ENCODE measurements at regions not wholly inside any gene's neighbourhood (a gene's known extent, or its start where the extent isn't known, plus 50 kb on each side); places are given as distances from the start of the nearest gene placed in this dataset.

GRCh38 chr2:129468879-129469278, 510.6 kb upstream of the RAB6C start:
- H3K27ac ChIP-seq: no peak overlapping the region
- intact Hi-C loops (cut with DNase I): no loop called here
- H3K4me3 ChIP-seq: no peak overlapping the region
- H3K27me3 ChIP-seq: no peaks in the 10 kb centered on the region
- ATAC-seq (no peak), DNase-seq (no peak)
- H3K36me3 ChIP-seq: no peaks in the 10 kb centered on the region
- H3K4me1 ChIP-seq: no peaks in the 10 kb centered on the region
- no peak for TF ChIP-seq CTCF (IDR thresholded peaks at IDR 0.05)
- H3K9me3 ChIP-seq: no peaks in the 10 kb centered on the region

DNA sequence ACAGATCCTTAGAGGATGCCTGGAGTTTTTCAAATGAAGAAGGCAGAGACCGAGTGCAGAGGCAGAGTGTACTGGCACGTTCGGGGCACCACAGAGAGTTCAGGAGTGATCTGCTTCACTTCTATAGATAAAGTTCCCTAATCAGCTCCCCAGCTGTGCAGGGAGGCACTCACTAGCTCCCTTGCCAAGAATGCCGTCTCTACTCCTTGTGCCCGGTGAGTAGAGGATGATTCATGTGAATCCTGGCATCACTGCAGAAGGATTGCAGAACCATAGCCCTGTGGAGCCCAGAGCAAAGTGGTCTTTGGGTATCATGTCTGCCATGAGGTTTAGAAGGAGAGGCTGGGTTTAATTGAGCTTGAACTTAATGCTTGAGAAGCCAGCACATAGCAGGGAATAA, 510.1 kb upstream of the RAB6C start:
- no peaks in the 10 kb centered on the region for H3K4me1 ChIP-seq
- H3K27ac ChIP-seq: no peak overlapping the region
- intact Hi-C loops (cut with DNase I): no loop called here
- H3K36me3 ChIP-seq: no peaks in the 10 kb centered on the region
- no peaks in the 10 kb centered on the region for H3K27me3 ChIP-seq
- no peak overlapping the region for H3K4me3 ChIP-seq
- DNase-seq (no peak), ATAC-seq (no peak)
- H3K9me3 ChIP-seq: no peaks in the 10 kb centered on the region
- no peak for TF ChIP-seq CTCF (IDR thresholded peaks at IDR 0.05)

- Histone ChIP-seq H3K4me1 (no peaks in the 10 kb centered on the region), H3K27me3 (no peaks in the 10 kb centered on the region), H3K27ac (no peak overlapping the region), H3K4me3 (no peak overlapping the region), H3K36me3 (no peaks in the 10 kb centered on the region), H3K9me3 (no peaks in the 10 kb centered on the region)
- DNase-seq: no peak
- no peak for ATAC-seq
- intact Hi-C loops (cut with DNase I): no loop called here
- TF ChIP-seq CTCF (IDR thresholded peaks at IDR 0.05): no peak
These were observed 509.6 kb upstream of the RAB6C start for GRCh38 chr2:129469871-129470270.

DNA sequence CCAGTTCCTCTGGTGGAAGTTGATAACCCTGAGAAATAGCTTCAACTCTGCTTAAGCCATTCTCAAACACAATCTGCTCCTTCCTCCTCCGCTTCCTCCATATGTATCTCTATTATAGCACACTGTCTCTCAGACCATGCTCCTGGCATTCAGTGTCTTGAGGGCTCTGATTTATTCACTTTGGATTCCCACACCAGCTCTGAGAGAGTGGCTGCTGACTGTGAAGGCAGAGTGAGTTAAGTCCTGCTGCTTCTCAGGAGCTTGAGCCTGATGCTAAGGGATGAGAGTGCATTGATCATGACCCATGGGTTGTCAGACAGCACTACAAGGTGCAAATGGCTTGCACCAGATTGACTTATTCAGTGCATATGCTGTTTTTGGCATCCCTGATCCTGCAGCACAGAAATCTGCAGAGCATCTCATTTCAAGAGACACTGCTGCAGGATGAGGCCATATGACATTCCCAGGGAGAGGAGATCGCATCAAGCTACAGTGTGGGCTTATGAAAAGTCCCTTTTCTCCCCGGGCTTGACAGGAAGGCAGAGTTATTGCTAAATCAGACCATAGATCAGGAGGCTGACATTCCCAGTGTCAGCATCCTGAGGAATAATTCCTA, 500.5 kb upstream of the RAB6C start:
- H3K4me3 ChIP-seq: no peak overlapping the region
- ATAC-seq (no peak), DNase-seq (no peak)
- no peak overlapping the region for H3K27ac ChIP-seq
- H3K27me3 ChIP-seq: no peaks in the 10 kb centered on the region
- no peaks in the 10 kb centered on the region for H3K4me1 ChIP-seq
- no peaks in the 10 kb centered on the region for H3K36me3 ChIP-seq
- intact Hi-C loops (cut with DNase I): no loop called here
- no peak for TF ChIP-seq CTCF (IDR thresholded peaks at IDR 0.05)
- H3K9me3 ChIP-seq: no peaks in the 10 kb centered on the region

- Histone ChIP-seq H3K4me3 (no peak overlapping the region), H3K9me3 (no peaks in the 10 kb centered on the region), H3K4me1 (no peaks in the 10 kb centered on the region), H3K27me3 (no peaks in the 10 kb centered on the region), H3K36me3 (no peaks in the 10 kb centered on the region), H3K27ac (no peak overlapping the region)
- DNase-seq (no peak), ATAC-seq (no peak)
- no peak for TF ChIP-seq CTCF (IDR thresholded peaks at IDR 0.05)
- intact Hi-C loops (cut with DNase I): no loop called here
These were observed 499.6 kb upstream of the RAB6C start for GRCh38 chr2:129479892-129480291.

DNA sequence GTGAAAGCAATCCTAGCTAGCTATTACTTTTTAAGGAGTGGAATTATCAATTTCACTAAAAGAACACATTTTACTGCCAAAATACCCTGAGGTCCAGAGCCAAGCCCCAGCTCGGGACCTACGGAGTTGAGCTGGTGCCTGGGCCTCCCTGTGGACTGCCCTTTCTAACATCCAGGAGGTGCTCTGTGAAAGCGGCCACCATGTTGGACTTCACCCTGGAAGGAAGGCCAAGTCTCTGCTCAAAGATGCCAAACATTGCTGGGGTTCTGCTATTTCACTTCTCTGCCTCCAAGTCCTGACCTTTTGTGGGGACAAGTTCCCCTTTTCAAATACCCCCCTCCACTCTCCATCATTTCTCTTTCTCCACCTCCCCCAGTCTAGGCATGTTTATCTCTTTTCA, 498.7 kb upstream of the RAB6C start:
- Histone ChIP-seq H3K36me3 (no peaks in the 10 kb centered on the region), H3K4me1 (no peaks in the 10 kb centered on the region), H3K27me3 (no peaks in the 10 kb centered on the region), H3K27ac (no peak overlapping the region), H3K9me3 (no peaks in the 10 kb centered on the region), H3K4me3 (no peak overlapping the region)
- ATAC-seq (no peak), DNase-seq (no peak)
- intact Hi-C loops (cut with DNase I): no loop called here
- TF ChIP-seq CTCF (IDR thresholded peaks at IDR 0.05): no peak
